GM19463 (cell line): ENCODE measurements at regions not wholly inside any gene's neighbourhood (a gene's known extent, or its start where the extent isn't known, plus 50 kb on each side); places are given as distances from the start of the nearest gene placed in this dataset.
"Not testable (repeated sequence)": the region's sequence is repeated elsewhere in the genome, so short reads cannot be mapped to it uniquely, and the experiment has no call there.

Experiments used
- ATAC-seq: cut with Tn5 transposase; IDR thresholded peaks from one replicate; pipeline ENCODE4 v1.9.1; 2021; ENCODE audit warnings: mild to moderate bottlenecking, moderate library complexity; ENCODE audit not compliant: unreplicated experiment

DNA sequence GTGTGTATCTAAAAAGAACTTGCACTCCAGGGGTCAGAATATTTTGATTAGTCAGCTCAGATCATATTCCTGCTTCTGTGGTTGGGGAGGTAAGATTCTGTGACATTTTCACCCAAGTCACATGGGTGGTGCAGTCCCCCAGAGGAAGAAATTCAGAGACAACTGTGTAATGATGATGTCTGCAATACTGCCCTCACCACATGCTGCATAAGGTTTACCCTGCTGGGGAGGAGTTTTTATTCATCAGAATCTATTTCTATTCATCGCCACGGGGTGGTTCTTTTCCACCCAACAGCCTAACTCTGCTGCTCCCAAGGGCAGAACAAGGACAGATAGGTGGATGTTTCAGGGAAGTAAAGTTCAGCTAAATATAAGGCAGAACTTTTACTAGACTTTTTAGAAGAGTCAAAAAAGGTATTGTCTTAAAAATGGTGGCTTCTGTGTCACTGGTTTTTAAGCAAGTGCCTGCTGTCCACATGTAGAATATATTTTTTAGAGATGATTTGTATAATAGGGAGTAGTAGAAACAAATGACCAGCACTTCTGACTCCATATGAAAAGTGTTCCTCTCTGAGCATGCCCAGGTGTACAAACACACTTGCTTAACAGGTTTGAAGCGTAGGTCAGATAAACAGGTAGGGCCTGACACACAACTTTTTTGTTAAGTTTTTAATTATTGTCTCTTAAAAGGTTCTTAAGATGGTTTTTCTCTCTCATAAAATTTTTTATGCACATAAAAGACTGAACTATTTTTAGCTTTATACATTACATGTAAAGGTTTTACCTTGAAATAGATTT, 352.7 kb downstream of the LRRC70 start:
- no peak for ATAC-seq

DNA sequence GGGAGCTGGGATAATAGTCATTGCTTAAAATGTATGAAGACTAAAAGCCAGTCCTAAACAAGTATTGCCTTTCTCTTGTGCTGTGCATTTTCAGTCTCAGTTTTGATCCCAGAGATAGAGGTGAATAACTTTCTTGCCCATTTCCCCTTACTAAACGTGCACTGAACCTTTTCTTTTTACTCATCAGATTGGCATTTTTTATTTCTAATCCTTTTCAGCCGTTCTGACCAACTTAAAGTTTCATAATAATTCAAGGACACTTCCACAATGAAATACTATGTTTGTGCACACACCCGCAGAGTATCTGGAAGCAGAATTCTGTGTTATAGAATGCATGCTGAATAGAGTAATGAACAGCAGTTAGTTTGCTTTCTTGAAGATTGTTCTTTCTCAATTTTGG, 343.6 kb downstream of the LRRC70 start:
- ATAC-seq: no peak

- no peak for ATAC-seq
Measured at GRCh38 chr5:62920856-62921255, 342.2 kb downstream of the LRRC70 start.

DNA sequence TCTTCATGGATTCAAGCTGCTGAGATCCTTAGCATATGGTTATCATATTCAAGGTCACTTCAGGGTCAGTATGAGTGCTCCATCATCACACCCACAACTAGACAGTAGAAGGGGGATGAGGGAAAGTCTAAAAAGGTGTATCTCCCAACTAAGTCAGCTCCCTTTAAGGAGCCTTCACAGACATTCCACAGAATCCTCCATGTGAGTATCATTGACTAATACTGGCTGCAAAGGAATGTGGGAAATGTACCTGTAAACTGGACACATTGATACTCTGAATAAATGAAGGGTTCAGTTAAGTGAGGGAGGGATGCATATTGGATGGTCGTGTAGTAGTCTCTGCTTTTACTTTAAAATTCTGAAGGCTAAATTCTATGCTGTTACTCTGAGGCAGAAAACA, 330.7 kb downstream of the LRRC70 start:
- no peak for ATAC-seq

DNA sequence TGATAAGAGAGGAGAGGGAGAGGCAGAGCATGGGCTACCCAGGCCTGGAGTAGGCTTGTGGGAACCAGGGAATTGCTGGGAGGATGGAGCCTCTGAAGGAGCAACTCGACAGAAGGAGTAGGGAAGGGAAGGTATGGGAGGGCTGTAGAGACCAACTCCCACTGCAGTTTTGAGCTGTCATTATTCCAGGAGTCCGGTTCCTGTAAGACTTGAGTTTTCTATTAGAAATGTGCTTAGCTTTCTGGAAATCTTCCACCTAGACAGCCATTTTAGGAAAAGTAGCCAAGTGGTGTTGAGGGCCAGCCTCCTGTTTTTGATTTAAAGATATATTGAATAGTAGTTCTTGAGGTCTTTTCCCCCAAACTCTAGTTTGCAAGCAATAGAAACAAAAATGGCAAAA, 323.5 kb downstream of the LRRC70 start:
- no peak for ATAC-seq

- no peak for ATAC-seq
Measured at GRCh38 chr5:62900976-62901375, 322.4 kb downstream of the LRRC70 start.

- no peak for ATAC-seq
Measured at GRCh38 chr5:62896121-62896893, 317.7 kb downstream of the LRRC70 start.

DNA sequence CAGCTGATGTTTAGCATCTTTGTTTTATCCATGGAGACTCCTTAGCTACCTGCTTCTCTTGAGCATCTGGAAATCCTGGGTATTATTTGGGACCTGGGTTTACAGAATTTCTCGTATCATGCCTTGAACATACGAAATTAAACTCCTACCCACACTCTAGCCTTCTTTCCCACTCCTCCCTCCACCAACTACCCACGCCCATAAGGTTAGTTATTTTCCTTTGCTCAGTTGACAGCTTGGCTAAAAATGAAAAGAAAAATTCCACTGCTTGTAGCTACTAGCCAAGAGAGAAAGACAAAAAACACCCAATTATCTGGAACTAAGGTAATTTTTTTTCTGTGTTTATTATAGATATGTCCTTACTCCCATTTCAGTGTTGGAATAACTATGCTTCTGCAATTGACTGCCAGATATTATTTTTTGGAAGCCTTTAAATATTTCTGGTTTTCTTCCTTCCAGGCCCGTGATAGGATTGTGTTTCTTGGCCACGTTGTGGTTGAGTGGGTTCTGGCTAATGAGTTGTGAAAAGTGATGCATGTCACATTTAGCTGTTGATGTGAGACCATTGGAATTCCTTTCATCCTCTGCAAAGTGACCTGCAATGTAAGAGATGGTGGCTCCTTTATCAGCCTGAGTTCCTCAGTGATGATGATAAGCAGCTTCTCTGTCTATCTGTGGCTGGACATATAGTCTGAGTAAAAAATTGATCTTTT, 308.1 kb downstream of the LRRC70 start:
- ATAC-seq: no peak

GRCh38 chr5:62837330-62837729, 258.7 kb downstream of the LRRC70 start:
- ATAC-seq: not testable (repeated sequence)

- ATAC-seq: no peak
Measured at GRCh38 chr5:62829604-62829986, 251.0 kb downstream of the LRRC70 start.

DNA sequence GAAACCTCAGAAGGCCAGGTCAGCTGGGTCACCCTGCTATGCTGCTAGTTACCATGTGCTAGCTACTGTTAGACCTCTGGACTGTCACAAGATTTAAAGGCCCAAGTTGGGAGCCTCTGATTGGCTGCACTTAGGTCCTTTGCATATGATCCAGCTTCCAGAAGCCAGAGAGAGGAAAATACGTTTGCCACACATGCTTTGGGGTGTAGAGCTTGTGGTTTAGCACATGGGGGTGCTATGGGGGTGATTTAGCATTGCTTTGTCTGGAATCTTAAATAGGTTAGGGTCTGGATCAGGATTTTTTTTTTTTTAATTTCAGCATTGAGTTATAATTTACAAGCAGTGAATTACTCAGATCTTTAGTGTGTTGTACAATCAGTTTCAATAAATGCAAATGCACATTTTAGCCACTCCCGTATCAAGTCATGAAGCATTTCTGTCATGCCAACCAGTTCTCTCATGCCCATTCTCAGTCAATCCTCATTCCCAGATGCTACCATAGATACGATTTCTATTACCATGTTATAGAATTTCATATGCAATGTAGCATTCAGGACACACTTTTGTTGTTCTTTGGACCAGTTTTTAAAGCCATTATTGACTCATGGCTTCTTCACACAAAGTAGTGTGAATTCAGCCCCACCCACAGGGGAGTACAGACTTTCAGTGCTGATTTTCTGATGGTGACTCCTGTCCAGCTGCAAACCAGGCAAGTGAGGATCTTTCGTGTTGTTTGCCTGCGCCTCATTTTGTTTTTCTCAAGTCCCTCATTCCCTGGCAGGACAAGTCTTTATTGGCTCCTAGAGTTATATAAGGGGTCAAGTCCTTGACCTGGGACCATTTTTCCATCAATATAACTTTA, 250.4 kb downstream of the LRRC70 start:
- ATAC-seq: no peak

DNA sequence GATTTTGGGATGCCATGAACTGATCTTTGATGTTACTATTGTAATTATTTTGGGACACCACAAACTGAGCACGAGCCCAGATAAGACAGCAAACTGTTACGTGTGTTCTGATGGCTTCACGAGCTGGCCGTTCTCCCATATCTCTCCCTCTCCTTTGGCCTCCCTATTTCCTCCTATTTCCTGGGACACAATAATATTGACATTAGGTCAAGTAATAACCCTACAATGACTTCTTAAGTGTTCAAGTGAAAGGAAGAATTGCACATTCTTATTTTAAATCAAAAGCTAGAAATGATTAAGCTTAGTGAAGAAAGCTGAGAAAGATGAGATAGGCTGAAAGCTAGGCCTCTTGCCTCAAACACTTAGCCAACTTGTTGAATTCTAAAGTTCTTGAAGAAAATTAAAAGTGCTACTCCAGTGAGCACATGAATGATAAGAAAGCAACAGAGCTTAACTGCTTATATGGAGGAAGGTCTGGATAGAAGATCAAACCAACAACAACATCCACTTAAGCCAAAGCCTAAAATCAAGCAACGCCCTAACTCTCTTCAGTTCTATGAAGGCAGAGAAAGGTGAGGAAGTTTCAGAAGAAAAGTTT, 247.1 kb downstream of the LRRC70 start:
- no peak for ATAC-seq

DNA sequence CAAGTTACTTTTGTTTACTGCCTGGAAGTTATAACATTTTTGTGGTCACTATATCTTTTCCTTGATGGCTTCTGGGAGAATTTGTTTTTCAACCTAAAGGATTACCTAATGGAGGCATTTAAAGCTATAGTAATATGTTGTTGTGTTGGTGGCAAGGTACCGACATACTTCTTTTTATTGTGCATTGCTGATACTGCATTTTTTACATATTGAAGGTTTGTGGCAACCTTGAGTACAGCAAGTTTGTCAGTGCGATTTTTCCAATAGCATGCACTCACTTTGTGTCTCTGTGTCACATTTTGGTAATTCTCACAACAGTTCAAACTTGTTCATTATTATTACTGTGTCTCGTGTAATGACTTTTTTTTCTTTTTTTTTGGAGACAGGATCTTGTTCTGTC, 246.3 kb downstream of the LRRC70 start:
- ATAC-seq: no peak

GRCh38 chr5:62817043-62817442, 238.4 kb downstream of the LRRC70 start:
- not testable (repeated sequence) for ATAC-seq

GRCh38 chr5:62814991-62815390, 236.4 kb downstream of the LRRC70 start:
- ATAC-seq: no peak

- no peak for ATAC-seq
Measured at GRCh38 chr5:62812621-62813255, 234.1 kb downstream of the LRRC70 start.

DNA sequence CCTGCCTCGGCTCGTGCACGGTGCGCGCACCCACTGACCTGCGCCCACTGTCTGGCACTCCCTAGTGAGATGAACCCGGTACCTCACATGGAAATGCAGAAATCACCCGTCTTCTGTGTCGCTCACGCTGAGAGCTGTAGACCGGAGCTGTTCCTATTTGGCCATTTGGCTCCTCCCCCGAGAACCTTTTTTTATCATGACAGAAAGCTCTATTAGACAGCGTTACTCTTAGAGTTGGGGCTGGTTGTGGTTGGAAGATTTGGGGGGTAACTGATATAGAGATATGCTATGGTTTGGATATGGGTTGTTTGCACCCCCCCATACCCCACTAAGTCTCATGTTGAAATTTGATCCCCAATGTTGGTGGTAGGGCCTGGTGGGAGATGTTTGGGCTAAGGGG, 226.2 kb downstream of the LRRC70 start:
- ATAC-seq: not testable (repeated sequence)

DNA sequence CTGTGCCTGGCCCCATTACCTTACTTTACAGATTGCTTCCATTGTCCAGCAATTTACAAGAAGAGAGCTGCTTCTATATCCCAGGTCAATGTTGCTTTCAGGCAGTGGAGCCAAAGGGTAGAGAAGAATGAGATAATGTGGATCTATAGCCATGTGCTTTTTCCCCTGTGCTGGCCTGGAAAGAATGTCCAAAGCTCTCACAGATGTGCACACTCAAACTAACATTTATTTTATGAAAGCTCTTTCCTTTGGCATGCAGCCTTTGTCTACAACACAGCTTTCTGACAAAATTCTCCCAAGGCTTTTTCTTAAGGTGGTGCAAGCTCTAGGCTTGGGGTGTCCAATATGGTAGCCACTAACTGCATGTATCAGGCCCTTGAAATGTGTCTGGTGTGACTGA, 217.3 kb downstream of the LRRC70 start:
- ATAC-seq: no peak

DNA sequence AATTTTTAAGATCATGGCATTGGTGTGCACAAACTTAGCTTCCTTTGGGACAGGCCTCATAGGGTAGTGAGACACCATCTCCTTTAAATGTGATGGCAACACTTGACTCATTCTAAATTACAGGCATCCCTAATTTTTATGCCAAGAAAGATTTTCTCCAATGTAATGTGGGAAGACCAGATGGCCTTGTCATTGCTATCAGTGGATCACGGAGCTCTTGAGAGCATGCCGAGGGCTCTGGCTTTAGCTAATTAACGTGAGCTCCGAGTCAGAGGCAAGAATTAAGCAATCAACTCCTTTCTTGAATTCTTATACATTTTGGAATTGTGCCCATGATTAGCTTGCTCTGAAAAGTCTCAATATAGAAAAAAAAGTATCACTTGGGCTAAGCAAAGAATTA, 215.8 kb downstream of the LRRC70 start:
- ATAC-seq: no peak

GRCh38 chr5:62791059-62791458, 212.4 kb downstream of the LRRC70 start:
- ATAC-seq: no peak
